HCT116 (cell line): ENCODE measurements at regions not wholly inside any gene's neighbourhood (a gene's known extent, or its start where the extent isn't known, plus 50 kb on each side); places are given as distances from the start of the nearest gene placed in this dataset.

Experiments used
- ATAC-seq: fragments of 200-7000 bp; cut with Tn5 transposase; 2 replicates; pipeline ENCODE4 v1.9.1; 2020; ENCODE audit warnings: mild to moderate bottlenecking, moderate library complexity
- BruUV-seq: library from RNA; stranded (reverse); fragments of 400-500 nt; replicated peaks from 2 replicates; lab custom pipeline; 2021; lab: Mats Ljungman, UMichigan
- CTCF ChIA-PET: fragments of 300-600 bp; sonication (Branson Sonifier 250); formaldehyde crosslinking; loops from one replicate; lab custom pipeline; 2021; ENCODE audit warnings: antibody characterized with exemption; lab: Charles Lee
- POLR2A ChIA-PET: fragments of 300-600, 350-600 bp; sonication (Branson Sonifier 250); formaldehyde crosslinking; loops from one replicate; lab custom pipeline; 2021; ENCODE audit warnings: antibody characterized with exemption; lab: Charles Lee
- RAD21 ChIA-PET, 2 experiments: fragments of 300-600 bp; sonication (Branson Sonifier 250); formaldehyde crosslinking; loops; one replicate each; lab custom pipeline; 2023; ENCODE audit warnings: low total read pairs in 2 of 2; ENCODE audit not compliant: uncharacterized antibody in 2 of 2, unreplicated experiment in 2 of 2, low non-redundant PET in 1 of 2; lab: Charles Lee
- DNase-seq: peaks from one replicate; pipeline ENCODE4 v3.0.0-alpha.2; 2010; ENCODE audit warnings: low read depth, low spot score
- H2AFZ ChIP-seq: fragments of 200-600 bp; shearing (Covaris generic), sonication (generic); 2 replicates; pipeline ENCODE4 v1.6.1; 2017; ENCODE audit warnings: low read depth, mixed run types, mixed read lengths, antibody characterized with exemption, low read length; ENCODE audit not compliant: poor library complexity, severe bottlenecking
- H3K27ac ChIP-seq: 2 replicates; pipeline ENCODE4 v1.5.1; 2012; ENCODE audit warnings: low read depth, low read length
- H3K27me3 ChIP-seq: fragments of 200-600 bp; sonication (generic); 2 replicates; pipeline ENCODE4 v1.6.1; 2016; ENCODE audit warnings: mixed run types, low read length, mixed read lengths; ENCODE audit not compliant: insufficient read depth
- H3K36me3 ChIP-seq, 2 experiments: fragments of 200-500 bp in 1 of 2; fragments of 200-600 bp in 1 of 2; sonication (Bioruptor generic) in 1 of 2; sonication (generic) in 1 of 2; 2 replicates each; pipeline versions ENCODE4 v1.5.1 to v1.6.1; 2014 to 2016; ENCODE audit warnings: low read length in 2 of 2, inconsistent platforms in 1 of 2, mixed read lengths in 1 of 2, mixed run types in 1 of 2; ENCODE audit not compliant: insufficient read depth in 2 of 2, control insufficient read depth in 1 of 2
- H3K4me1 ChIP-seq, 2 experiments: fragments of 200-600 bp in 1 of 2; sonication (generic) in 1 of 2; 2 replicates each; pipeline versions ENCODE4 v1.5.1 to v1.6.1; 2012 to 2017; ENCODE audit warnings: low read length in 2 of 2, inconsistent platforms in 1 of 2, mild to moderate bottlenecking in 1 of 2, mixed read lengths in 1 of 2, mixed run types in 1 of 2, moderate library complexity in 1 of 2; ENCODE audit not compliant: insufficient read depth in 2 of 2, control insufficient read depth in 1 of 2
- H3K4me2 ChIP-seq: fragments of 200-600 bp; sonication (generic); 2 replicates; pipeline ENCODE4 v1.6.1; 2017; ENCODE audit warnings: mixed run types, low read length, mixed read lengths
- H3K4me3 ChIP-seq, 2 experiments: fragments of 200-600 bp in 1 of 2; sonication (generic) in 1 of 2; replicated peaks in 1 of 2; 2 replicates each; pipeline ENCODE4 v1.5.1; 2011 to 2016; ENCODE audit warnings: low read length in 2 of 2, control low read depth in 1 of 2, low read depth in 1 of 2, mild to moderate bottlenecking in 1 of 2, mixed read lengths in 1 of 2, mixed run types in 1 of 2
- H3K79me2 ChIP-seq: fragments of 200-600 bp; sonication (generic); 2 replicates; pipeline ENCODE4 v1.6.1; 2017; ENCODE audit warnings: mild to moderate bottlenecking, mixed run types, low read length, moderate library complexity, mixed read lengths; ENCODE audit not compliant: insufficient read depth
- H3K9ac ChIP-seq: fragments of 200-600 bp; sonication (generic); 2 replicates; pipeline ENCODE4 v1.6.1; 2016; ENCODE audit warnings: low read length, mixed read lengths
- H3K9me2 ChIP-seq: fragments of 200-600 bp; sonication (generic), shearing (Covaris generic); 2 replicates; pipeline ENCODE4 v1.6.1; 2017; ENCODE audit warnings: mixed run types, mild to moderate bottlenecking, moderate library complexity; ENCODE audit not compliant: insufficient read depth
- H3K9me3 ChIP-seq, 2 experiments: fragments of 200-500 bp in 1 of 2; fragments of 200-600 bp in 1 of 2; sonication (Bioruptor generic) in 1 of 2; sonication (generic) in 1 of 2; 2 replicates each; pipeline ENCODE4 v1.6.1; 2014 to 2017; ENCODE audit warnings: low read length in 2 of 2, mixed read lengths in 2 of 2, inconsistent platforms in 1 of 2, low read depth in 1 of 2, mild to moderate bottlenecking in 1 of 2, mixed run types in 1 of 2, moderate library complexity in 1 of 2; ENCODE audit not compliant: control insufficient read depth in 1 of 2, insufficient read depth in 1 of 2
- H4K20me1 ChIP-seq: fragments of 200-600 bp; sonication (generic), shearing (Covaris generic); 2 replicates; pipeline ENCODE4 v1.6.1; 2017; ENCODE audit warnings: mixed run types, mild to moderate bottlenecking, moderate library complexity; ENCODE audit not compliant: insufficient read depth
- CBX3 ChIP-seq: IDR thresholded peaks from 2 replicates; pipeline ENCODE4 v1.6.1; 2012; ENCODE audit warnings: low read depth
- CEBPB ChIP-seq: IDR thresholded peaks from 2 replicates; pipeline ENCODE4 v1.6.1; 2012; ENCODE audit warnings: low read depth
- EGR1 ChIP-seq: IDR thresholded peaks from 2 replicates; pipeline ENCODE4 v1.6.1; 2012; ENCODE audit warnings: low read depth
- ELF1 ChIP-seq: IDR thresholded peaks from 2 replicates; pipeline ENCODE4 v1.6.1; 2012; ENCODE audit warnings: low read depth, borderline replicate concordance
- EZH2phosphoT487 ChIP-seq: fragments of 200-600 bp; IDR thresholded peaks from 2 replicates; pipeline ENCODE4 v1.6.1; 2018; ENCODE audit warnings: antibody characterized with exemption, borderline replicate concordance
- JUND ChIP-seq: IDR thresholded peaks from 2 replicates; pipeline ENCODE4 v1.6.1; 2012
- POLR2A ChIP-seq: IDR thresholded peaks from 2 replicates; pipeline ENCODE4 v1.7.0; 2011; ENCODE audit warnings: borderline replicate concordance; ENCODE audit not compliant: insufficient read depth, insufficient read length; ENCODE audit errors: extremely low read depth
- POLR2AphosphoS5 ChIP-seq: IDR thresholded peaks from 2 replicates; pipeline ENCODE4 v1.6.1; 2011; ENCODE audit warnings: mild to moderate bottlenecking, low read depth, low read length, moderate library complexity
- RAD21 ChIP-seq: IDR thresholded peaks from 2 replicates; pipeline ENCODE4 v1.6.1; 2012; ENCODE audit warnings: low read depth, mild to moderate bottlenecking
- SIN3A ChIP-seq: IDR thresholded peaks from 2 replicates; pipeline ENCODE4 v1.6.1; 2012; ENCODE audit warnings: low read depth
- SP1 ChIP-seq: IDR thresholded peaks from 2 replicates; pipeline ENCODE4 v1.6.1; 2012; ENCODE audit warnings: low read depth
- SRF ChIP-seq: IDR thresholded peaks from 2 replicates; pipeline ENCODE4 v1.6.1; 2012; ENCODE audit warnings: low read depth
- TCF7L2 ChIP-seq: IDR thresholded peaks from 2 replicates; pipeline ENCODE4 v1.7.0; 2011; ENCODE audit warnings: borderline replicate concordance, inconsistent platforms; ENCODE audit not compliant: insufficient read depth, insufficient read length; ENCODE audit errors: extremely low read depth
- YY1 ChIP-seq: IDR thresholded peaks from 2 replicates; pipeline ENCODE4 v1.6.1; 2011; ENCODE audit warnings: low read length, low read depth, moderate library complexity, mild to moderate bottlenecking; ENCODE audit not compliant: insufficient replicate concordance; ENCODE audit errors: extremely low read depth
- ZFX ChIP-seq: fragments of 450-650 bp; IDR thresholded peaks from 2 replicates; pipeline ENCODE4 v1.6.1; 2017
- intact Hi-C: fragments of 100-400 bp; cut with micrococcal nuclease; formaldehyde crosslinking; loops from 2 replicates; pipeline ENCODE4 v1.10.0; 2022
- TF ChIP-seq, protein P1 (sequence below), 3 experiments: fragments of 200-600 bp in 1 of 3; sonication (generic) in 1 of 3; IDR thresholded peaks in 2 of 3; conservative IDR thresholded peaks in 1 of 3; 2 replicates each; pipeline ENCODE4 v1.5.1; 2012 to 2017; ENCODE audit warnings: low read depth in 2 of 3, low read length in 2 of 3, antibody characterized with exemption in 1 of 3, borderline replicate concordance in 1 of 3, control low read depth in 1 of 3, mild to moderate bottlenecking in 1 of 3, mixed read lengths in 1 of 3, mixed run types in 1 of 3, moderate library complexity in 1 of 3; ENCODE audit not compliant: insufficient read depth in 1 of 3

GRCh38 chr2:142687509-142687908 lies 190.0 kb upstream of the KYNU start:
- intact Hi-C loops: no loop called here
- POLR2A ChIA-PET: no interaction called here
- Histone ChIP-seq H3K9me3 (no peaks in the 10 kb centered on the region), H4K20me1 (no peaks in the 10 kb centered on the region), H3K4me2 (no peak overlapping the region), H3K27ac (no peak overlapping the region), H3K36me3 (no peaks in the 10 kb centered on the region), H3K27me3 (no peaks in the 10 kb centered on the region), H3K4me1 (no peaks in the 10 kb centered on the region), H3K9me2 (no peaks in the 10 kb centered on the region), H3K4me3 (no peak overlapping the region), H3K79me2 (no peaks in the 10 kb centered on the region), H2AFZ (no peak overlapping the region), H3K9ac (no peak overlapping the region)
- CTCF ChIA-PET: no interaction called here
- TF ChIP-seq EGR1: no peak
- TF ChIP-seq ELF1: no peak
- TF ChIP-seq, protein P1, sequence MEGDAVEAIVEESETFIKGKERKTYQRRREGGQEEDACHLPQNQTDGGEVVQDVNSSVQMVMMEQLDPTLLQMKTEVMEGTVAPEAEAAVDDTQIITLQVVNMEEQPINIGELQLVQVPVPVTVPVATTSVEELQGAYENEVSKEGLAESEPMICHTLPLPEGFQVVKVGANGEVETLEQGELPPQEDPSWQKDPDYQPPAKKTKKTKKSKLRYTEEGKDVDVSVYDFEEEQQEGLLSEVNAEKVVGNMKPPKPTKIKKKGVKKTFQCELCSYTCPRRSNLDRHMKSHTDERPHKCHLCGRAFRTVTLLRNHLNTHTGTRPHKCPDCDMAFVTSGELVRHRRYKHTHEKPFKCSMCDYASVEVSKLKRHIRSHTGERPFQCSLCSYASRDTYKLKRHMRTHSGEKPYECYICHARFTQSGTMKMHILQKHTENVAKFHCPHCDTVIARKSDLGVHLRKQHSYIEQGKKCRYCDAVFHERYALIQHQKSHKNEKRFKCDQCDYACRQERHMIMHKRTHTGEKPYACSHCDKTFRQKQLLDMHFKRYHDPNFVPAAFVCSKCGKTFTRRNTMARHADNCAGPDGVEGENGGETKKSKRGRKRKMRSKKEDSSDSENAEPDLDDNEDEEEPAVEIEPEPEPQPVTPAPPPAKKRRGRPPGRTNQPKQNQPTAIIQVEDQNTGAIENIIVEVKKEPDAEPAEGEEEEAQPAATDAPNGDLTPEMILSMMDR (IDR thresholded peaks at IDR 0.05 in 2 of 3, conservative IDR thresholded peaks at IDR 0.05 in 1 of 3; ENCODE audit: borderline replicate concordance in 1 of 3, insufficient read depth in 1 of 3, low read depth in 2 of 3, low read length in 2 of 3): no peak
- no peak for TF ChIP-seq CBX3
- no peak for TF ChIP-seq SRF
- no peak for TF ChIP-seq EZH2phosphoT487
- TF ChIP-seq JUND: no peak
- BruUV-seq: no TSS peak
- DNase-seq (no peak), ATAC-seq (no peak)
- RAD21 ChIA-PET: no interaction called here

GRCh38 chr2:142687075-142687474 lies 190.4 kb upstream of the KYNU start:
- POLR2A ChIA-PET: no interaction called here
- no peak overlapping the region for H3K27ac ChIP-seq
- no peak overlapping the region for H3K9ac ChIP-seq
- no peak for ATAC-seq
- no peaks in the 10 kb centered on the region for H3K9me3 ChIP-seq
- H4K20me1 ChIP-seq: no peaks in the 10 kb centered on the region
- TF ChIP-seq POLR2AphosphoS5: no peak
- TF ChIP-seq, protein P1 (IDR thresholded peaks at IDR 0.05 in 2 of 3, conservative IDR thresholded peaks at IDR 0.05 in 1 of 3; ENCODE audit: borderline replicate concordance in 1 of 3, insufficient read depth in 1 of 3, low read depth in 2 of 3, low read length in 2 of 3): no peak
- TF ChIP-seq SRF: no peak
- TF ChIP-seq CBX3: no peak
- no peak for TF ChIP-seq RAD21
- TF ChIP-seq ELF1: no peak
- TF ChIP-seq EZH2phosphoT487: no peak
- no peak for TF ChIP-seq SP1
- TF ChIP-seq EGR1: no peak
- TF ChIP-seq POLR2A: no peak
- TF ChIP-seq ZFX: no peak
- TF ChIP-seq TCF7L2: no peak
- no peak for TF ChIP-seq YY1
- TF ChIP-seq SIN3A: no peak
- TF ChIP-seq CEBPB: no peak
- H2AFZ ChIP-seq: no peak overlapping the region
- H3K9me2 ChIP-seq: no peaks in the 10 kb centered on the region
- RAD21 ChIA-PET: no interaction called here
- no TSS peak for BruUV-seq
- no peaks in the 10 kb centered on the region for H3K79me2 ChIP-seq
- H3K4me1 ChIP-seq: no peaks in the 10 kb centered on the region
- CTCF ChIA-PET: no interaction called here
- no peaks in the 10 kb centered on the region for H3K36me3 ChIP-seq
- no peak overlapping the region for H3K4me2 ChIP-seq
- no peak for DNase-seq
- H3K27me3 ChIP-seq: no peaks in the 10 kb centered on the region
- H3K4me3 ChIP-seq: no peak overlapping the region
- intact Hi-C loops: no loop called here
